ENCODE measurements at regions not wholly inside any gene's neighbourhood (a gene's known extent, or its start where the extent isn't known, plus 50 kb on each side); places are given as distances from the start of the nearest gene placed in this dataset.

DNA sequence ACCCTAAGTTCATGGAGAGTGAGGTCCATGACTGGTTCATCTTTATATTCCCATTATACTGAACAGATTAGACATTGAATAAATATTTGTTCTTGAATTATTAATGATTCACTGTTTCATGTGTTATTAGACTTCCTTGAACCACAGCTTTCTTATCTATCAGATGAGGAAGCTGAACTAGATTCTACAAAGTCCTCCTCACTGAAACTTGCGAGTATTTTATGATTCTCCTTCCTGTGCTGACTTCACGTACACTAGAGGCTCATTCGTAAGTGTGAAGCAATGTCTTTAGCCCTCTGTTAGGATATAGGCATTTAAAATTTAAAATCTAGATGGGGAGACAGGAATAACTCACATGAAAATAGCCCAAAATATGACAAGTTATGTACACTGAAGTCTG is 95.6 kb upstream of the IRF2BP2 start:
- ChIA-PET CTCF (no interaction called here), POLR2A (no interaction called here)
- no peak for DNase-seq (ENCODE audit: low read depth, low spot score)
- H3K9me3 ChIP-seq (ENCODE audit: control insufficient read depth, insufficient read depth, low read length): no peaks in the 10 kb centered on the region
- H3K27me3 ChIP-seq (ENCODE audit: control insufficient read depth, insufficient read depth, low read length): no peaks in the 10 kb centered on the region
- TF ChIP-seq, protein P1, sequence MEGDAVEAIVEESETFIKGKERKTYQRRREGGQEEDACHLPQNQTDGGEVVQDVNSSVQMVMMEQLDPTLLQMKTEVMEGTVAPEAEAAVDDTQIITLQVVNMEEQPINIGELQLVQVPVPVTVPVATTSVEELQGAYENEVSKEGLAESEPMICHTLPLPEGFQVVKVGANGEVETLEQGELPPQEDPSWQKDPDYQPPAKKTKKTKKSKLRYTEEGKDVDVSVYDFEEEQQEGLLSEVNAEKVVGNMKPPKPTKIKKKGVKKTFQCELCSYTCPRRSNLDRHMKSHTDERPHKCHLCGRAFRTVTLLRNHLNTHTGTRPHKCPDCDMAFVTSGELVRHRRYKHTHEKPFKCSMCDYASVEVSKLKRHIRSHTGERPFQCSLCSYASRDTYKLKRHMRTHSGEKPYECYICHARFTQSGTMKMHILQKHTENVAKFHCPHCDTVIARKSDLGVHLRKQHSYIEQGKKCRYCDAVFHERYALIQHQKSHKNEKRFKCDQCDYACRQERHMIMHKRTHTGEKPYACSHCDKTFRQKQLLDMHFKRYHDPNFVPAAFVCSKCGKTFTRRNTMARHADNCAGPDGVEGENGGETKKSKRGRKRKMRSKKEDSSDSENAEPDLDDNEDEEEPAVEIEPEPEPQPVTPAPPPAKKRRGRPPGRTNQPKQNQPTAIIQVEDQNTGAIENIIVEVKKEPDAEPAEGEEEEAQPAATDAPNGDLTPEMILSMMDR (IDR thresholded peaks at IDR 0.05; ENCODE audit: low read depth, low read length): no peak
- H3K27ac ChIP-seq (ENCODE audit: low read depth, low read length): no peak overlapping the region
- no peak overlapping the region for H3K4me3 ChIP-seq (ENCODE audit: low read depth, low read length)

DNA sequence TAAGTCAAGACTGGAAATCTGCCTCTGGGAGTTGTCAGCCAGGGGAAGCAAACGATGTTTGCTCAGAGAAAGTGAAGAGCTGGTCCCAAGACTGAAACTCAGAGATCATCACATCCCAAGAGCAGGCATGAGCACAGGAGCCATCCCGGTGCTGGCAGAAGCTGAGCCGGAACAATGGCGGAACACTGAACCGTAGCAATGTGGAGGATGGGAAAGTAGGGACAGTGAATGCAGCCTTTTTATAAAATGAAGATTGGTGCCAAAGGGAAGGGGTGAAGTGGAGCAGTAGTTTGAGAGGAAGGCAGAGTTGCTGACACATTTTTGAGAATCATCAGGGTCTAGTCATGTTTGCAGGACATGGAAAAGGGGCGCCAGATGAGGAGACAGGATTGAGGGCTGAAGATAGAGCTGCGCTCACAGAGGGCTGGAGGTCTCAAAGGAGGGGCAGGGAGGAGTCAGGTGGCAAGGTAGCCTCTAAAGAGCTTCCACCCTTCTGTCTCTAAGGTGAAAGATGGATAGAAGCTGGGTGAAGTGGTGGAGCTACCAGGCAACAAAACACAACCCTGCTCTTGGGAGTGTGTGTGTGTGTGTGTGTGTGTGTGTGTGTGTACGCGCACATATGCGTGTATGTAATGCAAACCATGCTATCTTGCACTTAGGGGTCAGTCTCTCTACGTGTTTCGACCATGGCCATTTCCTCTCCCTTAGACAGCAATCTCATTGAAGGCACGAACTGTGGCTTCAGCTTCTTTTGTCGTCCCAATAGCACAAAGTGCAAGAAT is 94.3 kb upstream of the IRF2BP2 start:
- no peak overlapping the region for H3K4me3 ChIP-seq (ENCODE audit: low read depth, low read length)
- no peak for DNase-seq (ENCODE audit: low read depth, low spot score)
- TF ChIP-seq, protein P1 (IDR thresholded peaks at IDR 0.05; ENCODE audit: low read depth, low read length): no peak
- H3K27ac ChIP-seq (ENCODE audit: low read depth, low read length): no peak overlapping the region
- H3K27me3 ChIP-seq (ENCODE audit: control insufficient read depth, insufficient read depth, low read length): no peaks in the 10 kb centered on the region
- POLR2A ChIA-PET: no interaction called here
- H3K9me3 ChIP-seq (ENCODE audit: control insufficient read depth, insufficient read depth, low read length): no peaks in the 10 kb centered on the region
- CTCF ChIA-PET: interaction anchor here (0.6 to 1.0 kb wide), 3 partner anchors 22 to 495 kb away, joined by 3 read pairs; no protein-coding TSS in a partner anchor

DNA sequence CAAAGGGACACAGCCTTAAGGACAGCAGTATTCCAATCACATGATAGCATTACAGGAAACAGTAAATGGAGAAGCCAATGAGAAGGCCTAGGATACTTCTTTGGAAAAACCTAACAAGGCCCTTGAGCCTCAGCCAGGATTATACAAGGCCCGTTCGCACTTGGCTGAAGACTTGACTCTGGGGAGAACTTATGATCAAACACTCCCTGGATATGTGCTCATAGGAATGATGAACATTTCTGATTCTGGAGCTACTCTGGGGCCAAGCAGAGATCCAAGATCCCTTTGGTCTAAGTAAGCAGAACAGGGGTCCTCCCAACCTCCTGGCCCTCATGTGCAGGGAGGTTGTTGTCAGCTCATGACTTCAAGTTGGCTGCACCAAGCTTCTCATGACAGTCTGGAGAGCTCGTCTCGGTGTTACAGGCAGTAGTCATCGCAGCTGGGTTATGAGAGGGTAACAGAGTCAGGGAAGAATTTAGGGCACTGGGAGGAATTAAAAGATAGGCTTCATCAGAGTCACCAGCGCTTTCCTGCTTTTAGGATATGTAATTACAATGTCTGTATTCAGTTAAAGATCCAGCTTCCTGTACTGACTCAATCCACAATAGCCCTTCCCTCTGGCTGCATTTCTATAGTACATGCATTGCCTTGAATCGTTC is 92.5 kb upstream of the IRF2BP2 start:
- ChIA-PET CTCF (interaction anchor here (1.1 to 1.3 kb wide), 3 partner anchors 203 to 391 kb away, joined by 3 read pairs; no protein-coding TSS in a partner anchor), POLR2A (no interaction called here)
- H3K4me3 ChIP-seq (ENCODE audit: low read depth, low read length): no peak overlapping the region
- H3K9me3 ChIP-seq (ENCODE audit: control insufficient read depth, insufficient read depth, low read length): no peaks in the 10 kb centered on the region
- no peak overlapping the region for H3K27ac ChIP-seq (ENCODE audit: low read depth, low read length)
- H3K27me3 ChIP-seq (ENCODE audit: control insufficient read depth, insufficient read depth, low read length): no peaks in the 10 kb centered on the region
- TF ChIP-seq, protein P1 (IDR thresholded peaks at IDR 0.05; ENCODE audit: low read depth, low read length): no peak
- DNase-seq (ENCODE audit: low read depth, low spot score): no peak

DNA sequence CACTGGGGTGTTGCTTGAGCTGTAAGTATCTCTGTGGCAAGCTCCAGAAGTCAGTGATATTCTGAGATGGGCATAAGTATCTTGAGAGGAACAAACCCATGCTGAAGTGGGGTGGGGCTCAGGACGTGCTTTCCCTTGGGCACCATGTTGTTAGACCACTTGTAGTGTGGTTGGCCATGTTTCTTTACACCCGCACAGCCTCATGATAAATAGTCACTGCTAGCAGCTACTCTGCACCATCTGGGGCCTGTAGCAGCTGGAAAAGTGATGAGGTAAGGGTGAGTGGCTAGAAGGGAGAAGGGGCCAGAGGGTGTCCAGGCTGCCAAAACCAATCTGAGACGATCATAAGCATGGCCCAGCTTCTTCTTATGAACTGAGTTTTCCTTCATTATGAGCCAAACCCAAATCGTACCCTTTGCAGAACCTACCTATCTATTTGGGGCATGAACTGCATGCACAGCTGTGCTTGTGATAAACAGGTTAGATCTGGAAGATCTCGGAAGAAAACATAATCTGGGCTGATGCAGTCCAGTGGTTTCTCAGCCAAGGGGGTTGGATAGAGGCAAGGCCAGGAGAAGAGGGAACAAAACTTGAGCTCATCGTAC is 91.9 kb upstream of the IRF2BP2 start:
- TF ChIP-seq, protein P1 (IDR thresholded peaks at IDR 0.05; ENCODE audit: low read depth, low read length): no peak
- Histone ChIP-seq H3K27ac (ENCODE audit: low read depth, low read length) (no peak overlapping the region), H3K9me3 (ENCODE audit: control insufficient read depth, insufficient read depth, low read length) (no peaks in the 10 kb centered on the region), H3K4me3 (ENCODE audit: low read depth, low read length) (no peak overlapping the region), H3K27me3 (ENCODE audit: control insufficient read depth, insufficient read depth, low read length) (no peaks in the 10 kb centered on the region)
- no peak for DNase-seq (ENCODE audit: low read depth, low spot score)
- ChIA-PET CTCF (interaction anchor here (0.6 to 1.3 kb wide), 2 partner anchors 80 to 392 kb away, joined by 3 read pairs; no protein-coding TSS in a partner anchor), POLR2A (interaction anchor here (1.0 kb wide), 1 partner anchor 25 kb away, joined by 3 read pairs; no protein-coding TSS in a partner anchor)

All from AG04450 (cell line).